Chondrocyte (in vitro differentiated cells): ENCODE measurements at regions not wholly inside any gene's neighbourhood (a gene's known extent, or its start where the extent isn't known, plus 50 kb on each side); places are given as distances from the start of the nearest gene placed in this dataset.

Experiments used
- DNase-seq: peaks from one replicate; pipeline ENCODE4 v3.0.0; 2021; ENCODE audit warnings: mixed read lengths, low spot score
- H3K27ac Mint-ChIP-seq: one replicate; pipeline ENCODE4 v1.8.0; 2021; ENCODE audit warnings: mild to moderate bottlenecking, moderate library complexity, mixed read lengths; ENCODE audit not compliant: unreplicated experiment
- H3K27me3 Mint-ChIP-seq: 2 replicates; pipeline ENCODE4 v1.8.0; 2021; ENCODE audit warnings: low read depth, mixed read lengths
- H3K36me3 Mint-ChIP-seq: 2 replicates; pipeline ENCODE4 v1.8.0; 2021; ENCODE audit warnings: low read depth, mixed read lengths
- H3K4me1 Mint-ChIP-seq: 2 replicates; pipeline ENCODE4 v1.8.0; 2021; ENCODE audit warnings: low read depth, mild to moderate bottlenecking, mixed read lengths
- H3K4me3 Mint-ChIP-seq: one replicate; pipeline ENCODE4 v1.8.0; 2021; ENCODE audit warnings: mild to moderate bottlenecking, moderate library complexity, mixed read lengths; ENCODE audit not compliant: unreplicated experiment
- H3K9me3 Mint-ChIP-seq: 2 replicates; pipeline ENCODE4 v1.8.0; 2021; ENCODE audit warnings: low read depth, mixed read lengths
- CTCF ChIP-seq: fragments of 200-600 bp; sonication (generic); IDR thresholded peaks from 2 replicates; pipeline ENCODE4 v1.5.0; 2021; ENCODE audit warnings: antibody characterized with exemption, mild to moderate bottlenecking, moderate library complexity

GRCh38 chr12:32993404-32993803, 96.8 kb upstream of the PKP2 start:
- Mint-ChIP-seq H3K27me3 (peaks cover 14% of the 10 kb centered on the region), H3K4me1 (no peaks in the 10 kb centered on the region), H3K9me3 (no peaks in the 10 kb centered on the region), H3K27ac (no peak overlapping the region), H3K4me3 (no peak overlapping the region), H3K36me3 (no peaks in the 10 kb centered on the region)
- no peak for DNase-seq
- no peak for TF ChIP-seq CTCF

- Mint-ChIP-seq H3K4me1 (no peaks in the 10 kb centered on the region), H3K27ac (no peak overlapping the region), H3K9me3 (no peaks in the 10 kb centered on the region), H3K27me3 (peaks cover 11% of the 10 kb centered on the region), H3K4me3 (no peak overlapping the region), H3K36me3 (no peaks in the 10 kb centered on the region)
- TF ChIP-seq CTCF, result no peak
- DNase-seq, result no peak
These were observed 93.1 kb upstream of the PKP2 start for GRCh38 chr12:32989705-32990104.

- Mint-ChIP-seq H3K4me1 (no peaks in the 10 kb centered on the region), H3K36me3 (no peaks in the 10 kb centered on the region), H3K27ac (no peak overlapping the region), H3K4me3 (no peak overlapping the region), H3K9me3 (no peaks in the 10 kb centered on the region), H3K27me3 (peaks cover 6% of the 10 kb centered on the region)
- no peak for DNase-seq
- TF ChIP-seq CTCF, result no peak
These were observed 92.4 kb upstream of the PKP2 start for GRCh38 chr12:32988982-32989381.

- H3K27ac Mint-ChIP-seq, result no peak overlapping the region
- H3K27me3 Mint-ChIP-seq, result peaks cover 4% of the 10 kb centered on the region
- no peaks in the 10 kb centered on the region for H3K36me3 Mint-ChIP-seq
- no peak for TF ChIP-seq CTCF
- H3K4me1 Mint-ChIP-seq, result no peaks in the 10 kb centered on the region
- no peaks in the 10 kb centered on the region for H3K9me3 Mint-ChIP-seq
- H3K4me3 Mint-ChIP-seq, result no peak overlapping the region
- DNase-seq, result no peak
These were observed 90.9 kb upstream of the PKP2 start for GRCh38 chr12:32987512-32987911.

GRCh38 chr12:32983968-32984367, 87.4 kb upstream of the PKP2 start:
- no peak for DNase-seq
- no peaks in the 10 kb centered on the region for H3K36me3 Mint-ChIP-seq
- peaks cover 5% of the 10 kb centered on the region for H3K27me3 Mint-ChIP-seq
- no peak overlapping the region for H3K27ac Mint-ChIP-seq
- H3K4me1 Mint-ChIP-seq, result no peaks in the 10 kb centered on the region
- H3K9me3 Mint-ChIP-seq, result no peaks in the 10 kb centered on the region
- H3K4me3 Mint-ChIP-seq, result no peak overlapping the region
- no peak for TF ChIP-seq CTCF
